HG03097 (cell line): ENCODE measurements at regions not wholly inside any gene's neighbourhood (a gene's known extent, or its start where the extent isn't known, plus 50 kb on each side); places are given as distances from the start of the nearest gene placed in this dataset.

Experiments used
- ATAC-seq: cut with Tn5 transposase; IDR thresholded peaks from one replicate; pipeline ENCODE4 v1.9.1; 2021; ENCODE audit not compliant: unreplicated experiment, low FRiP score

DNA sequence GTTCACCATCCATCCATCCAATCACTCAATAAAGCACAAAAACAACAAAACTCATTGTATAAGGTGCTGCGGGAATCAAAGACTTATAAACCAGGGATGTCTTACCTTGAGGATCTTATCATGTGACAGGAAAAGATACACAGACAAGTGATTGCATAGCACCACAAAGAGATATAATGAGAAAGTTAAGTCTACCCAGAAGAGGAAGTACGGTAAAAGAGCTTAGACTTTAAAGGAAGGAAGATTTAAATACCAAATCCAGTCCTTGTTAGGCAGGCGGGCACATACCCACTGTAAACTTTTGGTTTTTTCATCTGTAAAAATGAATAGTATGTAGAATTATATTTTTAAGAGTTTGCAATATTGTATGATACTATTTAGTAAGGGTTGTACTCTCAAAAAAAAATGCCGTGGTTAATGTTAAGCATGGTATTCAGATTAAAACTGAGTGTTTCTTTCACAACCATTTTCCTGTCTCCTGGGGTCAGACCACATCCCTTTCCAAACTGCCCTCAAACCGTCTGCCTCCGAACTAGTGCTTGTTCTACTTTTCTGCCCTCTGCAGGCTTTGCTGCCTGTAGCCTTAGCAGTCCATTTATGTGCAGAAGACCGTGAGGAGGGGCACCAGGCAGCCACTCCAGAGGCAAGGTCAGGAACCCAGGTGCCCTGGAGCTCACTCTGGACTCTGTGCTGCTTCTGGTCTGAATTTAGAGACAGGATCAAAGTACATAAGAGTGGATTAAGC, 179.5 kb upstream of the SYNDIG1 start:
- peak; percentile 81 for ATAC-seq

- ATAC-seq: no peak
Observed at GRCh38 chr20:24283186-24283585, 186.2 kb upstream of the SYNDIG1 start.

DNA sequence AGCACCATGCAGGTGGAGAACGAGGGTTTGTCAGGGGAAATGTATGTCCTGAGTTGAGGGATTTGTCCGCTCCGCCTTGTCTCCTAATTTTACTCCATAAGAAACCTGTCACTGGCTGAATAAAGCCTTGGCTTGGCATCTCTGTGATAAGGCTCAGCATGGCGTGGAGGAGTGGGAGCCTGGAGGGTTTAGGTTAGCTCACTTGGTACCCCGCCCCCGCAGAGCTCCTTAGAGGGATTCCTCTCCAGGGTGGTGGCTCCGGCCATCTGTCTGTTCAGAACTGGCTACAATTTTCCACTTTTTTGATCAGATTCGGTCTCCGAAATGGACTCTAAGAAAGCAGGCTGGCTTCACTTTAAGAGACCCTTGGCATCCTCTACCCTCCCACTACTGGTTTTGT, 192.2 kb upstream of the SYNDIG1 start:
- ATAC-seq: no peak

DNA sequence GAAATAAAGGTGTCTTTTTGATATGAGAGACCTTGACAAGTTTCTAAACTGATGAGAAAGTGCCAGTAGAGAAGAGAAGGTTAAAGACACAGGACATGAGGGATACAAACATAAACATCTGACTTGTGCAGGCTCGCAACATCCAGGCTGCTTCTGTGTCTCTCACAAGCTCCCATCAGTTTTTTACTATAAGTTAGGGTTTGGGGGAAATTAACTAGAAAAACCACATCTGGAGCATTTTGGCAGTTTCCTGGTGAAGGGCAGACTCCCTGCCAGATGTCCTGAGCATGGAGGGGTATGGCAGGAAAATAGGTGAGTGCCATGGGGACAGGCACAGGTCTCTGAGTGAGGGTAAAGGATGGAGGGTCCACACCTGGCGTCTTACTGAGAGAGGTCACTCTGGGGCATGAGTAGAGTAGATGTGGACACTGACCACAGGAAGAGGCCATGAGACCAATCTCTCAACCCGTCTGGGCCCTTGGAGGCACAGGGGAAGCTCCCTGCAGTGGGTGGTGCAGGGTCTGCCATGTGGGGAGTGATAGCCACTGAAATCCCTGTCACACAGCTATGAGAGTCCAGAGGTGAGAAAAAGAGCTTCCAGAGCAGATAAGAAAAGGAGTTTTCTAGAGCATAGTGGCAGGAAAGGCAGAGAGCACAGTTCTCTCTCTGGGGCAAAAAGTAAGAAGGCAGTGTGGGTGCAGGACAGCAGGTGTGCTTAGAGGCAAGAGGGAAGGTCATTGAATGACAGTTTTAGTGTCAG, 193.3 kb upstream of the SYNDIG1 start:
- no peak for ATAC-seq

DNA sequence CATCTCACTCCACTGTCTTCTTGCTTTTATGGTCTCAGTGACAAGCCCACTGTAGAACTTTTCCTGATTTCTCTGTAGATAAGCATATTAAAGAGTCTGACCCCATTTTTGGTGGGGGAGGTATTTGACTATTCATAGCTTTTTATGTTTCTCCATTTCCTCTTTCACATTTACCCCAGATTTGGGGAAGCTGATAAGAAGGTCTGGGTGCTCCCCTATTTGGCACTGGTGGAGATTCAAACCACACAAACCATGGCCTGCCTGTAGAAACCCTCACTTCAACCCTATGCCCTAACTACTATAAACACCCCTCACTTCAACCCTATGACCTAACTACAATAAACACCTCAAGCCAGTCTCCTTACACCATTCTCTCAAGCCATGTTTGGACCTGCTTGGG, 196.2 kb upstream of the SYNDIG1 start:
- ATAC-seq: no peak

DNA sequence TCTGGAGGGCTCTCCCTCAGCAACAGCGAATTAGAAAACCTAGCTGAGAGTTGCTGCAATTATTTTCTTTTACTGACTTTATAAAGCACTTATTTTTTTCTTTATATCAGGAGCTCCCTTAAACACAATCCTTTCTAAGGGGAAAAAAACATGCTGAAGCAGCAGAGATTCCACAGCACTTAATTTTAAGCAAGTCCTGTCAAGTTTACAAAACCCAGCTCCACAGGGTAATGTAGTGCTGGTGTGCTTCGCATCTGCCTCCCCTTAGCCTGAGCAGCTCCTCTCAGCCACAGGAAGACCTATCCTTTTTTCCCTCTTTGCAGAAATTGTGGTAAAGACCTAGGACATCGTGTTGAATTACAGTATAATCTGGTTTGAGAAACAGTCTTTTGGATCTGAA, 208.1 kb upstream of the SYNDIG1 start:
- no peak for ATAC-seq

- no peak for ATAC-seq
Observed at GRCh38 chr20:24257171-24257570, 212.3 kb upstream of the SYNDIG1 start.

DNA sequence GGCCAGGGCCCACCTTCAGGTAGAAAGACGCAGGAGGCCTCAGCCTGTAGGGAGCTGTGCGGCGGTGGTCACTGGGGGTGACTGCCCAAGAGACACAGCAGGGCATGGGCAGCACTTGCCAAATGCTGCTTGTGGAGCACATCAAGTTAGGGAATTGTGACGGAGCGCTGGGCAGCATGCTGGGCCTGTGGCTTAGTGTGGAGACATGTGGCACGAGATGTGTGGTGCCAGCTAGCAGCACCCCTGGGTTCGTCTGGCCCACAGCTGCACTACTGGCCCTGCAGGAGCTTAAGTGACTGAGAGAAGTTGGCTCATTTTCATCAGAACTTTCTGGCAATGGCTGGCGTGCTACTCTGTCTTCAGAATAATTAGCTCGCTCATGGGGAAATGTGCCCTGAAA, 213.1 kb upstream of the SYNDIG1 start:
- no peak for ATAC-seq

- ATAC-seq: no peak
Observed at GRCh38 chr20:24254480-24254879, 214.9 kb upstream of the SYNDIG1 start.

GRCh38 chr20:24253321-24253720, 216.1 kb upstream of the SYNDIG1 start:
- ATAC-seq: no peak

GRCh38 chr20:24245094-24245493, 224.3 kb upstream of the SYNDIG1 start:
- ATAC-seq: no peak

DNA sequence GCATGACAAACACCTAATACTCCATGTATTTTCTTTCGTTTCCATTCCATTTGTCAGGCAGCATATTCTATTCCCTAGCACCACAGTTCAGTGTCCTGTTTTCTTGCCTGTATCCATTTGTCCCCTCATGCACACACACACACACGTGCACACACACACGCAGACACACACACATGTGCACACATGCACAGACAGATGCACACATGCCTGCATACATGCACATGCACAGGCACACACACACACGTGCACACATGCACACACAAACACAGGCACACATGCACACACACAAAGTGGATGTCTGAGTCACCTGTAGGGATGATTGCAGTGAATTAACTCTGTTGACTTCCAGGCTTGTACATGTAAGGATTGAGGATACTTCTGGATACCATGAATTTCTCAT, 226.7 kb upstream of the SYNDIG1 start:
- no peak for ATAC-seq

GRCh38 chr20:24241466-24241865, 228.0 kb upstream of the SYNDIG1 start:
- ATAC-seq: no peak

DNA sequence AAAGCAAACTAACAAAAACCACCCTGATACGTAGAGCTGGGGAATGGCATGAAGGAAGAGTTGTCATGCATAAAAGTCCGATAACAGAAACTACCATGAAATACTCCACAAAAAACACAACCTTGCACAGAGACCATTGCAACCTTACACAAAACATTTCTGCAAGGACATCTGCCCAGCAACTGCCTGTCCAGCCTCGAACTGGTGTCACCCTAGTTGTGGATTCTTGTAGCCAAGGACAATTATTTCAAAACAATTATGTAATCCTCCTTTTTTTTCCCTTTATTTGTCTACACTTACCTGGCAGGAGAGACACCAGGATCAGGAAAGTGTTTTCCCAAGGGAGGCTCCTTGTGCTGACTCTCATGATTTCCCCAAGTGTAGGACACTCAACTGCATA, 232.5 kb upstream of the SYNDIG1 start:
- no peak for ATAC-seq

GRCh38 chr20:24236201-24236600, 233.2 kb upstream of the SYNDIG1 start:
- no peak for ATAC-seq

- no peak for ATAC-seq
Observed at GRCh38 chr20:24235296-24236175, 233.9 kb upstream of the SYNDIG1 start.

GRCh38 chr20:24227600-24227999, 239.0 kb upstream of the GGTLC1 start:
- ATAC-seq: no peak

- ATAC-seq: no peak
Observed at GRCh38 chr20:24212494-24212893, 223.9 kb upstream of the GGTLC1 start.

GRCh38 chr20:24211972-24212371, 223.4 kb upstream of the GGTLC1 start:
- no peak for ATAC-seq

DNA sequence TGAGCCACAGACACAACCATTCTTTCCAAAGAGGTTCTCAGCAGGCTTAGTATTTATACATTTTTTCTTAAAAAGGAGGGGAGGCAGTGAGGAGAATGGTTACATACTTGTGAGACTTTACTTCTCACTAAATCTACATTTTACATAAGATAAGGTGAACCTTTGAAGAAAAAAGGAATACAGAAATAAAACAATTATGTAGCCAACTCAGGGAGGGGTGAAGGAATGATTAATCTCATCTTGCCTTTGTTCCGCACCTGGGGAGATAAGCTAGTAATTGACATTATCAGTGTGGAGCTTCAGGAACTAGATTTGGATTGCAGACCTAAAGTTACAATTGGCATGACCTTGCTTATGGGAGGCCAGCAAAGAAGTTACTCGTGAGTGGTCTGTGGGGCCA, 221.8 kb upstream of the GGTLC1 start:
- ATAC-seq: no peak

DNA sequence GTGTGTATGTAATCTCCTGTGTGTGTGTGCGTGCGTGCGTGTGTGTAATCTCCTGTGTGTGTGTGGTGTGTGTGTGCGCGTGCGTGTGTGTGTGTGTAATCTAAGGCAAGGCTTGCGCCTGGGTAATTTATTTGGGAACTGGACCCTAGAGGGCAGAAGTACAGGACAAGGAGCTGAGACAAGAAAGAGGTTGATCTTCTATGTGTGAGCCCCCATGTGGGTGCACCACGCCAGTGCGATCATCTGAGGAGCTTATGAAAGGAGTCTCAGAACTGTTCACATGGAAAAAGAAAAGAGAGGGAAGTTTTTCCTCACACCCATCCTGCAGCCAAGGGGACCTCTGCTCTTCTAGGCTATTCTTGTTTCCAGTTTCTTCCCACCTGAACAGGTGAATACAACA, 220.1 kb upstream of the GGTLC1 start:
- no peak for ATAC-seq
